ENCODE measurements at regions not wholly inside any gene's neighbourhood (a gene's known extent, or its start where the extent isn't known, plus 50 kb on each side); places are given as distances from the start of the nearest gene placed in this dataset.

DNA sequence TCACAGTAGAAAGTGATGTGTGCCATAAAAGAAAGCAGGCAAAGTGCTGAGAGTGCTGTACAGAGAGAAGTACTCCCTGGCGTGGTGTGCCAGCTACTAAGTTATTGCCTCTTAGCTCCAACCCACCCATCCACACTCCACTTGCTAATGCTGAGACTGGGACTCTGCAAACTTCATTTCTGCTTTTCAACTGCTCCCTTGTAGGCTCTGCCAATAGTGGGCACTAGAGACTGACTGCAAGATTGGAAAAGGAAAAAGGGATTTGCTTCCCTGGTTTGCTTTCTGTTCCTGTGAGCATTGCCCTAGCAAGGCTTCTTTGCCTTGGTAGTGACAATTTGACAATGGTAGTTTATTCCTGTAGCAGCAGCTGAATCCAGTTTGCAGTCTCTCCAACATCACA is 56.5 kb upstream of the TMEM108 start:
- TF ChIP-seq, protein P1, sequence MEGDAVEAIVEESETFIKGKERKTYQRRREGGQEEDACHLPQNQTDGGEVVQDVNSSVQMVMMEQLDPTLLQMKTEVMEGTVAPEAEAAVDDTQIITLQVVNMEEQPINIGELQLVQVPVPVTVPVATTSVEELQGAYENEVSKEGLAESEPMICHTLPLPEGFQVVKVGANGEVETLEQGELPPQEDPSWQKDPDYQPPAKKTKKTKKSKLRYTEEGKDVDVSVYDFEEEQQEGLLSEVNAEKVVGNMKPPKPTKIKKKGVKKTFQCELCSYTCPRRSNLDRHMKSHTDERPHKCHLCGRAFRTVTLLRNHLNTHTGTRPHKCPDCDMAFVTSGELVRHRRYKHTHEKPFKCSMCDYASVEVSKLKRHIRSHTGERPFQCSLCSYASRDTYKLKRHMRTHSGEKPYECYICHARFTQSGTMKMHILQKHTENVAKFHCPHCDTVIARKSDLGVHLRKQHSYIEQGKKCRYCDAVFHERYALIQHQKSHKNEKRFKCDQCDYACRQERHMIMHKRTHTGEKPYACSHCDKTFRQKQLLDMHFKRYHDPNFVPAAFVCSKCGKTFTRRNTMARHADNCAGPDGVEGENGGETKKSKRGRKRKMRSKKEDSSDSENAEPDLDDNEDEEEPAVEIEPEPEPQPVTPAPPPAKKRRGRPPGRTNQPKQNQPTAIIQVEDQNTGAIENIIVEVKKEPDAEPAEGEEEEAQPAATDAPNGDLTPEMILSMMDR (IDR thresholded peaks at IDR 0.05; ENCODE audit: low read length), result no peak
- no peak for TF ChIP-seq EZH2 (IDR thresholded peaks at IDR 0.05; ENCODE audit: borderline replicate concordance, low read length)
